GM18861 (cell line): ENCODE measurements at regions not wholly inside any gene's neighbourhood (a gene's known extent, or its start where the extent isn't known, plus 50 kb on each side); places are given as distances from the start of the nearest gene placed in this dataset.
"Not testable (repeated sequence)": the region's sequence is repeated elsewhere in the genome, so short reads cannot be mapped to it uniquely, and the experiment has no call there.

ENCODE experiments used
- ATAC-seq: cut with Tn5 transposase; IDR thresholded peaks from one replicate; pipeline ENCODE4 v1.9.1; 2021; ENCODE audit not compliant: unreplicated experiment

GRCh38 chr10:7108141-7108540 is 302.7 kb downstream of the SFMBT2 start:
- ATAC-seq: no peak

- no peak for ATAC-seq
Measured at GRCh38 chr10:7107285-7107684, 303.5 kb downstream of the SFMBT2 start.

GRCh38 chr10:7104379-7104778 is 306.5 kb downstream of the SFMBT2 start:
- not testable (repeated sequence) for ATAC-seq

GRCh38 chr10:7102557-7103349 is 308.1 kb downstream of the SFMBT2 start:
- ATAC-seq: peak; percentile 85

- no peak for ATAC-seq
Measured at GRCh38 chr10:7102084-7102483, 308.8 kb downstream of the SFMBT2 start.

- ATAC-seq: no peak
Measured at GRCh38 chr10:7101451-7101850, 309.4 kb downstream of the SFMBT2 start.

GRCh38 chr10:7100032-7100702 is 310.7 kb downstream of the SFMBT2 start:
- no peak for ATAC-seq

- no peak for ATAC-seq
Measured at GRCh38 chr10:7098160-7098762, 312.6 kb downstream of the SFMBT2 start.

- no peak for ATAC-seq
Measured at GRCh38 chr10:7094781-7095180, 316.1 kb downstream of the SFMBT2 start.

- no peak for ATAC-seq
Measured at GRCh38 chr10:7093368-7093767, 317.5 kb downstream of the SFMBT2 start.

- no peak for ATAC-seq
Measured at GRCh38 chr10:7092603-7093002, 318.2 kb downstream of the SFMBT2 start.

GRCh38 chr10:7090529-7090928 is 320.3 kb downstream of the SFMBT2 start:
- no peak for ATAC-seq

- no peak for ATAC-seq
Measured at GRCh38 chr10:7085913-7086589, 324.8 kb downstream of the SFMBT2 start.

- ATAC-seq: no peak
Measured at GRCh38 chr10:7085147-7085912, 325.5 kb downstream of the SFMBT2 start.

GRCh38 chr10:7084280-7085005 is 326.4 kb downstream of the SFMBT2 start:
- ATAC-seq: no peak

GRCh38 chr10:7082967-7083366 is 327.9 kb downstream of the SFMBT2 start:
- no peak for ATAC-seq

- ATAC-seq: no peak
Measured at GRCh38 chr10:7077880-7078279, 333.0 kb downstream of the SFMBT2 start.

- ATAC-seq: no peak
Measured at GRCh38 chr10:7075851-7076250, 335.0 kb downstream of the SFMBT2 start.

GRCh38 chr10:7075110-7075509 is 335.7 kb downstream of the SFMBT2 start:
- no peak for ATAC-seq

- no peak for ATAC-seq
Measured at GRCh38 chr10:7071421-7071820, 339.4 kb downstream of the SFMBT2 start.
